HFFc6 (cell line): ENCODE measurements at regions not wholly inside any gene's neighbourhood (a gene's known extent, or its start where the extent isn't known, plus 50 kb on each side); places are given as distances from the start of the nearest gene placed in this dataset.

ENCODE experiments used
- DNase-seq: peaks from one replicate; pipeline ENCODE4 v3.0.0-alpha.2; 2018
- H3K27ac Mint-ChIP-seq: 2 replicates; pipeline ENCODE4 v1.8.0; 2020; ENCODE audit warnings: mild to moderate bottlenecking, mixed read lengths
- H3K27me3 Mint-ChIP-seq: 2 replicates; pipeline ENCODE4 v1.8.0; 2021; ENCODE audit warnings: mild to moderate bottlenecking, moderate library complexity, mixed read lengths; ENCODE audit not compliant: insufficient read depth
- H3K36me3 Mint-ChIP-seq: 2 replicates; pipeline ENCODE4 v1.8.0; 2021; ENCODE audit warnings: low read depth, mixed read lengths
- H3K4me1 Mint-ChIP-seq: 2 replicates; pipeline ENCODE4 v1.8.0; 2020; ENCODE audit warnings: low read depth, mixed read lengths
- H3K4me3 Mint-ChIP-seq: 2 replicates; pipeline ENCODE4 v1.8.0; 2020; ENCODE audit warnings: mild to moderate bottlenecking, moderate library complexity, mixed read lengths
- H3K9me3 Mint-ChIP-seq: 2 replicates; pipeline ENCODE4 v1.8.0; 2020; ENCODE audit warnings: mild to moderate bottlenecking, mixed read lengths
- CTCF ChIP-seq: fragments of 200-600 bp; sonication (generic); IDR thresholded peaks from 2 replicates; pipeline ENCODE4 v1.5.0; 2021; ENCODE audit warnings: antibody characterized with exemption, mild to moderate bottlenecking

GRCh38 chr14:55948399-55948798, 169.8 kb upstream of the PELI2 start:
- Mint-ChIP-seq H3K9me3 (no peaks in the 10 kb centered on the region), H3K36me3 (no peaks in the 10 kb centered on the region), H3K27ac (no peak overlapping the region), H3K4me3 (no peak overlapping the region), H3K27me3 (peaks cover 2% of the 10 kb centered on the region; the same call in 1 of the 2 replicates), H3K4me1 (no peaks in the 10 kb centered on the region)
- DNase-seq: no peak
- no peak for TF ChIP-seq CTCF

- no peaks in the 10 kb centered on the region for H3K4me1 Mint-ChIP-seq
- H3K4me3 Mint-ChIP-seq: no peak overlapping the region
- H3K27me3 Mint-ChIP-seq: peaks cover 2% of the 10 kb centered on the region; the same call in 1 of the 2 replicates
- no peaks in the 10 kb centered on the region for H3K36me3 Mint-ChIP-seq
- H3K9me3 Mint-ChIP-seq: no peaks in the 10 kb centered on the region
- DNase-seq: no peak
- no peak for TF ChIP-seq CTCF
- no peak overlapping the region for H3K27ac Mint-ChIP-seq
These were observed 168.5 kb upstream of the PELI2 start for GRCh38 chr14:55949708-55950107.

GRCh38 chr14:55950135-55950534, 168.1 kb upstream of the PELI2 start:
- no peak for TF ChIP-seq CTCF
- DNase-seq: no peak
- no peaks in the 10 kb centered on the region for H3K36me3 Mint-ChIP-seq
- H3K9me3 Mint-ChIP-seq: no peaks in the 10 kb centered on the region
- no peaks in the 10 kb centered on the region for H3K4me1 Mint-ChIP-seq
- no peak overlapping the region for H3K4me3 Mint-ChIP-seq
- no peak overlapping the region for H3K27ac Mint-ChIP-seq
- H3K27me3 Mint-ChIP-seq: peaks cover 2% of the 10 kb centered on the region

GRCh38 chr14:55951341-55952206, 166.6 kb upstream of the PELI2 start:
- no peak overlapping the region for H3K4me3 Mint-ChIP-seq

GRCh38 chr14:55954108-55954507, 164.1 kb upstream of the PELI2 start:
- Mint-ChIP-seq H3K27ac (no peak overlapping the region), H3K9me3 (no peaks in the 10 kb centered on the region), H3K4me3 (no peak overlapping the region), H3K4me1 (no peaks in the 10 kb centered on the region), H3K27me3 (no peaks in the 10 kb centered on the region; the same call in 1 of the 2 replicates), H3K36me3 (no peaks in the 10 kb centered on the region)
- TF ChIP-seq CTCF: no peak
- DNase-seq: no peak

More at GRCh38 chr14:55951341-55952206, 166.6 kb upstream of the PELI2 start:
- Mint-ChIP-seq H3K36me3 (no peaks in the 10 kb centered on the region), H3K9me3 (no peaks in the 10 kb centered on the region), H3K27ac (no peak overlapping the region), H3K27me3 (no peaks in the 10 kb centered on the region; the same call in 1 of the 2 replicates), H3K4me1 (no peaks in the 10 kb centered on the region)
- DNase-seq: no peak
- TF ChIP-seq CTCF: no peak
